CD14-positive monocyte (primary cell): ENCODE measurements at regions not wholly inside any gene's neighbourhood (a gene's known extent, or its start where the extent isn't known, plus 50 kb on each side); places are given as distances from the start of the nearest gene placed in this dataset.

Source experiments
- DNase-seq, 3 donors: peaks; one replicate each; pipeline ENCODE4 v3.0.0-alpha.2; 2011 to 2022
- H2AFZ ChIP-seq: 2 replicates; pipeline ENCODE4 v1.6.0; 2012; ENCODE audit warnings: mild to moderate bottlenecking, low read depth, low read length, inconsistent platforms; ENCODE audit not compliant: insufficient read depth, poor library complexity, severe bottlenecking
- H3K27ac ChIP-seq, 2 donors: 1 replicate in 1 of 2; 2 replicates in 1 of 2; pipeline ENCODE4 v1.5.1; 2012 to 2013; ENCODE audit warnings: low read length in 2 of 2, control low read depth in 1 of 2, inconsistent platforms in 1 of 2, low read depth in 1 of 2, mild to moderate bottlenecking in 1 of 2
- H3K27me3 ChIP-seq, 2 donors: one replicate each; pipeline versions ENCODE4 v1.6.0 to v1.6.1; 2011 to 2013; ENCODE audit warnings: low read length in 2 of 2; ENCODE audit not compliant: control insufficient read depth in 2 of 2, insufficient read depth in 2 of 2
- H3K36me3 ChIP-seq, 2 donors: replicated peaks in 1 of 2; 1 replicate in 1 of 2; 2 replicates in 1 of 2; pipeline versions ENCODE4 v1.5.1 to v1.6.1; 2012 to 2013; ENCODE audit warnings: low read length in 2 of 2, control low read depth in 1 of 2, inconsistent platforms in 1 of 2, mild to moderate bottlenecking in 1 of 2; ENCODE audit not compliant: insufficient read depth in 2 of 2, control insufficient read depth in 1 of 2
- H3K4me1 ChIP-seq, 2 donors: 1 replicate in 1 of 2; 2 replicates in 1 of 2; pipeline versions ENCODE4 v1.5.1 to v1.6.1; 2012 to 2013; ENCODE audit warnings: low read length in 2 of 2, control low read depth in 1 of 2, inconsistent platforms in 1 of 2, mild to moderate bottlenecking in 1 of 2, moderate library complexity in 1 of 2; ENCODE audit not compliant: insufficient read depth in 2 of 2, control insufficient read depth in 1 of 2
- H3K4me2 ChIP-seq: replicated peaks from 2 replicates; pipeline ENCODE3; 2012; ENCODE audit warnings: low read length, moderate library complexity, mild to moderate bottlenecking; ENCODE audit not compliant: poor library complexity, severe bottlenecking; ENCODE audit errors: extremely low read depth
- H3K4me3 ChIP-seq, 3 experiments: fragments of 200-600 bp in 1 of 3; sonication (generic) in 1 of 3; replicated peaks in 1 of 3; 1 replicate in 2 of 3; 2 replicates in 1 of 3; pipeline ENCODE4 v1.5.1; 2011 to 2013; ENCODE audit warnings: low read length in 3 of 3, mild to moderate bottlenecking in 3 of 3, control low read depth in 2 of 3, low read depth in 2 of 3, inconsistent platforms in 1 of 3, moderate library complexity in 1 of 3
- H3K79me2 ChIP-seq: 2 replicates; pipeline ENCODE4 v1.6.0; 2012; ENCODE audit warnings: mild to moderate bottlenecking, control low read depth, inconsistent platforms, low read length, moderate library complexity; ENCODE audit not compliant: insufficient read depth
- H3K9ac ChIP-seq: 2 replicates; pipeline ENCODE4 v1.6.0; 2017; ENCODE audit warnings: low read length, mild to moderate bottlenecking; ENCODE audit not compliant: insufficient read depth, poor library complexity, severe bottlenecking
- H3K9me3 ChIP-seq, 2 donors: replicated peaks in 1 of 2; 1 replicate in 1 of 2; 2 replicates in 1 of 2; pipeline versions ENCODE4 v1.5.1 to v1.6.1; 2012 to 2013; ENCODE audit warnings: low read length in 2 of 2, control low read depth in 1 of 2; ENCODE audit not compliant: control insufficient read depth in 1 of 2, insufficient read depth in 1 of 2
- H4K20me1 ChIP-seq: 2 replicates; pipeline ENCODE4 v1.6.0; 2012; ENCODE audit warnings: mild to moderate bottlenecking, low read length, control low read depth, moderate library complexity; ENCODE audit not compliant: insufficient read depth
- H3K27ac Mint-ChIP-seq, 7 donors: one replicate each; pipeline ENCODE4 v1.8.0; 2020; ENCODE audit warnings: mild to moderate bottlenecking in 7 of 7, mixed read lengths in 7 of 7, moderate library complexity in 6 of 7, inconsistent platforms in 2 of 7
- H3K27me3 Mint-ChIP-seq, 3 donors: one replicate each; pipeline ENCODE4 v1.8.0; 2021 to 2022; ENCODE audit warnings: low read depth in 3 of 3, mild to moderate bottlenecking in 3 of 3, mixed read lengths in 3 of 3, moderate library complexity in 3 of 3, inconsistent platforms in 1 of 3
- H3K36me3 Mint-ChIP-seq, 2 donors: one replicate each; pipeline ENCODE4 v1.8.0; 2020; ENCODE audit warnings: mixed read lengths in 2 of 2, inconsistent platforms in 1 of 2, mild to moderate bottlenecking in 1 of 2
- H3K4me1 Mint-ChIP-seq: one replicate; pipeline ENCODE4 v1.8.0; 2020; ENCODE audit warnings: mild to moderate bottlenecking, mixed read lengths
- H3K4me3 Mint-ChIP-seq, 2 donors: one replicate each; pipeline ENCODE4 v1.8.0; 2020; ENCODE audit warnings: mild to moderate bottlenecking in 2 of 2, mixed read lengths in 2 of 2, moderate library complexity in 1 of 2
- H3K9me3 Mint-ChIP-seq, 7 donors: one replicate each; pipeline ENCODE4 v1.8.0; 2020 to 2022; ENCODE audit warnings: mixed read lengths in 7 of 7, mild to moderate bottlenecking in 6 of 7, moderate library complexity in 6 of 7, inconsistent platforms in 2 of 7
- CTCF ChIP-seq: fragments of 200-600 bp; IDR thresholded peaks from one replicate; pipeline ENCODE4 v1.8.0; 2022; ENCODE audit warnings: antibody characterized with exemption, mild to moderate bottlenecking
- WGBS: methylation state at CpG from one replicate; pipeline ENCODE4 v1.1.5; 2013; ENCODE audit warnings: missing lambda C conversion rate; ENCODE audit not compliant: insufficient coverage; 5-methylcytosine and 5-hydroxymethylcytosine counted together
- intact Hi-C, 2 donors: fragments of 100-400 bp; cut with micrococcal nuclease; formaldehyde crosslinking; loops; one replicate each; pipeline versions ENCODE4 v1.15.0 to v1.15.1; 2023

GRCh38 chr3:83948771-83949170, 1010.0 kb upstream of the CADM2 start:
- DNase-seq, result no peak
- Histone ChIP-seq H2AFZ (no peak overlapping the region), H3K36me3 (no peaks in the 10 kb centered on the region), H3K4me2 (no peak overlapping the region), H3K79me2 (no peaks in the 10 kb centered on the region), H3K4me1 (no peaks in the 10 kb centered on the region), H4K20me1 (no peaks in the 10 kb centered on the region), H3K27ac (no peak overlapping the region), H3K9me3 (no peaks in the 10 kb centered on the region), H3K4me3 (no peak overlapping the region), H3K9ac (no peak overlapping the region), H3K27me3 (no peaks in the 10 kb centered on the region)
- WGBS, result no CpG with 5 or more reads among the region's 1 CpG
- Mint-ChIP-seq H3K27ac (no peak overlapping the region), H3K4me3 (no peak overlapping the region), H3K4me1 (no peaks in the 10 kb centered on the region), H3K27me3 (no peaks in the 10 kb centered on the region), H3K36me3 (no peaks in the 10 kb centered on the region), H3K9me3 (peaks cover 0 to 1% (median 0%) of the 10 kb centered on the region in 7 donors)
- TF ChIP-seq CTCF, result no peak
- intact Hi-C loops, result no loop called here

- no peaks in the 10 kb centered on the region for H3K36me3 Mint-ChIP-seq
- H3K4me1 Mint-ChIP-seq, result no peaks in the 10 kb centered on the region
- H3K4me3 ChIP-seq, result no peak overlapping the region
- H3K9me3 ChIP-seq, result no peaks in the 10 kb centered on the region
- TF ChIP-seq CTCF, result no peak
- H3K4me1 ChIP-seq, result no peaks in the 10 kb centered on the region
- no peak overlapping the region for H3K27ac ChIP-seq
- peaks cover 0 to 3% (median 0%) of the 10 kb centered on the region in 7 donors for H3K9me3 Mint-ChIP-seq
- no peak overlapping the region for H3K9ac ChIP-seq
- WGBS, result no CpG with 5 or more reads among the region's 3 CpGs
- no peaks in the 10 kb centered on the region for H4K20me1 ChIP-seq
- H2AFZ ChIP-seq, result no peak overlapping the region
- intact Hi-C loops, result no loop called here
- H3K27me3 Mint-ChIP-seq, result no peaks in the 10 kb centered on the region
- no peak overlapping the region for H3K4me2 ChIP-seq
- H3K36me3 ChIP-seq, result no peaks in the 10 kb centered on the region
- H3K79me2 ChIP-seq, result no peaks in the 10 kb centered on the region
- H3K4me3 Mint-ChIP-seq, result no peak overlapping the region
- no peaks in the 10 kb centered on the region for H3K27me3 ChIP-seq
- no peak for DNase-seq
- H3K27ac Mint-ChIP-seq, result no peak overlapping the region
Observed at GRCh38 chr3:83953417-83954089, 1005.2 kb upstream of the CADM2 start.
